ENCODE measurements at regions not wholly inside any gene's neighbourhood (a gene's known extent, or its start where the extent isn't known, plus 50 kb on each side); places are given as distances from the start of the nearest gene placed in this dataset.

- Histone ChIP-seq H3K4me3 (no peak overlapping the region), H3K36me3 (no peaks in the 10 kb centered on the region), H3K4me1 (no peaks in the 10 kb centered on the region), H3K9me3 (no peaks in the 10 kb centered on the region), H3K27ac (no peak overlapping the region), H3K27me3 (no peaks in the 10 kb centered on the region)
- no peak for TF ChIP-seq CTCF (IDR thresholded peaks at IDR 0.05)
- no peak for DNase-seq (ENCODE audit: low spot score in 2 of 2)
- intact Hi-C loops (cut with DNase I), result no loop called here
Observed at GRCh38 chr4:165678236-165678935, 194.7 kb upstream of the TLL1 start.

GRCh38 chr4:165678936-165679325, 194.1 kb upstream of the TLL1 start:
- no peak for TF ChIP-seq CTCF (IDR thresholded peaks at IDR 0.05)
- no peaks in the 10 kb centered on the region for H3K27me3 ChIP-seq
- no peak for DNase-seq (ENCODE audit: low spot score in 2 of 2)
- no peak overlapping the region for H3K4me3 ChIP-seq
- intact Hi-C loops (cut with DNase I), result no loop called here
- H3K36me3 ChIP-seq, result no peaks in the 10 kb centered on the region
- no peak overlapping the region for H3K27ac ChIP-seq
- H3K9me3 ChIP-seq, result no peaks in the 10 kb centered on the region
- no peaks in the 10 kb centered on the region for H3K4me1 ChIP-seq

- H3K27me3 ChIP-seq, result no peaks in the 10 kb centered on the region
- intact Hi-C loops (cut with DNase I), result no loop called here
Observed at GRCh38 chr4:165680821-165681220, 192.2 kb upstream of the TLL1 start.

GRCh38 chr4:165682611-165683010, 190.4 kb upstream of the TLL1 start:
- Histone ChIP-seq H3K27ac (no peak overlapping the region), H3K9me3 (no peaks in the 10 kb centered on the region), H3K27me3 (no peaks in the 10 kb centered on the region), H3K4me1 (no peaks in the 10 kb centered on the region), H3K36me3 (no peaks in the 10 kb centered on the region), H3K4me3 (no peak overlapping the region)
- intact Hi-C loops (cut with DNase I), result no loop called here
- no peak for DNase-seq (ENCODE audit: low spot score in 2 of 2)
- no peak for TF ChIP-seq CTCF (IDR thresholded peaks at IDR 0.05)

More at GRCh38 chr4:165680821-165681220, 192.2 kb upstream of the TLL1 start:
- DNase-seq (ENCODE audit: low spot score in 2 of 2), result no peak
- no peak overlapping the region for H3K27ac ChIP-seq
- no peak overlapping the region for H3K4me3 ChIP-seq
- H3K36me3 ChIP-seq, result no peaks in the 10 kb centered on the region
- TF ChIP-seq CTCF (IDR thresholded peaks at IDR 0.05), result no peak
- no peaks in the 10 kb centered on the region for H3K9me3 ChIP-seq
- no peaks in the 10 kb centered on the region for H3K4me1 ChIP-seq

- Histone ChIP-seq H3K36me3 (no peaks in the 10 kb centered on the region), H3K9me3 (no peaks in the 10 kb centered on the region), H3K4me1 (no peaks in the 10 kb centered on the region), H3K27me3 (no peaks in the 10 kb centered on the region), H3K4me3 (no peak overlapping the region), H3K27ac (no peak overlapping the region)
- no peak for TF ChIP-seq CTCF (IDR thresholded peaks at IDR 0.05)
- intact Hi-C loops (cut with DNase I), result no loop called here
- DNase-seq (ENCODE audit: low spot score in 2 of 2), result no peak
Observed at GRCh38 chr4:165684177-165684805, 188.7 kb upstream of the TLL1 start.

Measured in ascending aorta (tissue), 2 donors.